H1 (cell line): ENCODE measurements at regions not wholly inside any gene's neighbourhood (a gene's known extent, or its start where the extent isn't known, plus 50 kb on each side); places are given as distances from the start of the nearest gene placed in this dataset.

Experiments
- CHD7 ChIP-seq: fragments of 300-600 bp; sonication (generic); IDR thresholded peaks from 2 replicates; pipeline ENCODE4 v1.7.1; 2012; ENCODE audit warnings: low read length, moderate library complexity, mild to moderate bottlenecking, inconsistent platforms; ENCODE audit not compliant: insufficient replicate concordance
- CTCF ChIP-seq, 3 experiments: IDR thresholded peaks; 1 replicate in 2 of 3; 2 replicates in 1 of 3; pipeline versions ENCODE4 v1.5.1 to v1.6.1; 2011; ENCODE audit warnings: low read length in 3 of 3, mild to moderate bottlenecking in 3 of 3, inconsistent platforms in 2 of 3, low read depth in 1 of 3, moderate library complexity in 1 of 3; ENCODE audit not compliant: insufficient read depth in 1 of 3; ENCODE audit errors: control extremely low read depth in 1 of 3
- MAFK ChIP-seq: IDR thresholded peaks from 2 replicates; pipeline ENCODE4 v1.6.1; 2012; ENCODE audit warnings: low read depth, mild to moderate bottlenecking, improper control_type of control experiment, low read length
- POLR2A ChIP-seq, 2 experiments: IDR thresholded peaks; 1 replicate in 1 of 2; 2 replicates in 1 of 2; pipeline ENCODE4 v1.6.1; 2011; ENCODE audit warnings: low read depth in 2 of 2, low read length in 2 of 2, mild to moderate bottlenecking in 2 of 2; ENCODE audit errors: control extremely low read depth in 1 of 2
- RBBP5 ChIP-seq: IDR thresholded peaks from 2 replicates; pipeline ENCODE4 v1.7.1; 2012; ENCODE audit warnings: low read depth, mild to moderate bottlenecking, inconsistent platforms, low read length, moderate library complexity, borderline replicate concordance
- RFX5 ChIP-seq: IDR thresholded peaks from 2 replicates; pipeline ENCODE4 v1.6.1; 2011; ENCODE audit warnings: low read depth, low read length, improper control_type of control experiment, borderline replicate concordance
- RNF2 ChIP-seq: fragments of 200-900, 300-1000 bp; sonication (generic); IDR thresholded peaks from 2 replicates; pipeline ENCODE4 v1.7.1; 2016; ENCODE audit warnings: borderline replicate concordance, low read depth, mild to moderate bottlenecking, antibody characterized with exemption, low read length; ENCODE audit not compliant: poor library complexity, severe bottlenecking; ENCODE audit errors: missing control alignments
- SIX5 ChIP-seq: IDR thresholded peaks from 2 replicates; pipeline ENCODE4 v1.6.1; 2011; ENCODE audit warnings: mild to moderate bottlenecking, low read depth, low read length

GRCh38 chr2:45256173-45256866, 247.1 kb upstream of the SIX2 start (continued):
- TF ChIP-seq CHD7 (no peak), MAFK (no peak), RBBP5 (no peak), SIX5 (no peak), RFX5 (no peak), CTCF (IDR thresholded peaks at IDR 0.05; ENCODE audit: control extremely low read depth in 1 of 3, insufficient read depth in 1 of 3, low read depth in 1 of 3, low read length in 3 of 3) (no peak), RNF2 (no peak), POLR2A (IDR thresholded peaks at IDR 0.05; ENCODE audit: control extremely low read depth in 1 of 2, low read depth in 2 of 2, low read length in 2 of 2) (no peak)
